ENCODE measurements at regions not wholly inside any gene's neighbourhood (a gene's known extent, or its start where the extent isn't known, plus 50 kb on each side); places are given as distances from the start of the nearest gene placed in this dataset.

- Histone ChIP-seq H3K27ac (ENCODE audit: low read length) (no peak overlapping the region), H3K4me3 (ENCODE audit: low read depth in 2 of 2, low read length in 2 of 2) (no peak overlapping the region), H3K27me3 (ENCODE audit: control insufficient read depth, insufficient read depth, low read length) (no peaks in the 10 kb centered on the region), H3K9me3 (ENCODE audit: control insufficient read depth, insufficient read depth, low read depth, low read length) (no peaks in the 10 kb centered on the region), H3K4me1 (ENCODE audit: control insufficient read depth, insufficient read depth, low read length) (no peaks in the 10 kb centered on the region), H3K36me3 (ENCODE audit: control insufficient read depth, insufficient read depth, low read length) (no peaks in the 10 kb centered on the region)
- in situ Hi-C loops (cut with HindIII; ENCODE audit: low pct_unique_long_range_greater_than_20kb, low sequenced_read_pairs) (no loop called here), intact Hi-C loops (cut with micrococcal nuclease; ENCODE audit: unreplicated experiment) (no loop called here)
- no TSS peak for BruUV-seq (replicated peaks)
- ChIA-PET CTCF (no interaction called here), POLR2A (no interaction called here)
- DNase-seq (ENCODE audit: low read depth, low spot score) (no peak), ATAC-seq (no peak)
- TF ChIP-seq SIN3A (IDR thresholded peaks at IDR 0.05; ENCODE audit: borderline replicate concordance, insufficient read depth, low read depth, low read length) (no peak), CTCF (IDR thresholded peaks at IDR 0.05) (no peak), TCF7L2 (IDR thresholded peaks at IDR 0.05; ENCODE audit: low read depth, low read length) (no peak), POLR2AphosphoS5 (IDR thresholded peaks at IDR 0.05; ENCODE audit: low read depth, low read length) (no peak), REST (IDR thresholded peaks at IDR 0.05; ENCODE audit: insufficient read depth in 1 of 2, low read depth in 2 of 2, low read length in 1 of 2) (no peak)
These were observed 343.4 kb downstream of the TBC1D32 start for GRCh38 chr6:120990866-120991265.

- Histone ChIP-seq H3K27me3 (ENCODE audit: control insufficient read depth, insufficient read depth, low read length) (no peaks in the 10 kb centered on the region), H3K27ac (ENCODE audit: low read length) (no peak overlapping the region), H3K4me1 (ENCODE audit: control insufficient read depth, insufficient read depth, low read length) (no peaks in the 10 kb centered on the region), H3K36me3 (ENCODE audit: control insufficient read depth, insufficient read depth, low read length) (no peaks in the 10 kb centered on the region), H3K4me3 (ENCODE audit: low read depth in 2 of 2, low read length in 2 of 2) (no peak overlapping the region), H3K9me3 (ENCODE audit: control insufficient read depth, insufficient read depth, low read depth, low read length) (no peaks in the 10 kb centered on the region)
- ATAC-seq (no peak), DNase-seq (ENCODE audit: low read depth, low spot score) (no peak)
- in situ Hi-C loops (cut with HindIII; ENCODE audit: low pct_unique_long_range_greater_than_20kb, low sequenced_read_pairs), result no loop called here
- BruUV-seq (replicated peaks), result no TSS peak
- intact Hi-C loops (cut with micrococcal nuclease; ENCODE audit: unreplicated experiment), result no loop called here
- ChIA-PET CTCF (no interaction called here), POLR2A (no interaction called here)
- TF ChIP-seq TCF7L2 (IDR thresholded peaks at IDR 0.05; ENCODE audit: low read depth, low read length) (no peak), CTCF (IDR thresholded peaks at IDR 0.05) (no peak), SIN3A (IDR thresholded peaks at IDR 0.05; ENCODE audit: borderline replicate concordance, insufficient read depth, low read depth, low read length) (no peak), POLR2AphosphoS5 (IDR thresholded peaks at IDR 0.05; ENCODE audit: low read depth, low read length) (no peak)
These were observed 352.4 kb downstream of the TBC1D32 start for GRCh38 chr6:120981835-120982234.
